Endothelial cell of umbilical vein (primary cell): ENCODE measurements at regions not wholly inside any gene's neighbourhood (a gene's known extent, or its start where the extent isn't known, plus 50 kb on each side); places are given as distances from the start of the nearest gene placed in this dataset.

ENCODE experiments used
- EZH2 ChIP-seq: IDR thresholded peaks from 2 replicates; pipeline ENCODE4 v1.6.1; 2012; ENCODE audit warnings: borderline replicate concordance, low read depth, mild to moderate bottlenecking, moderate library complexity, low read length, inconsistent platforms; ENCODE audit not compliant: severe bottlenecking
- MYC ChIP-seq: IDR thresholded peaks from one replicate; pipeline ENCODE4 v1.6.1; 2011; ENCODE audit warnings: mild to moderate bottlenecking, low read depth, low read length
- TF ChIP-seq, protein P1 (sequence below), 2 donors: IDR thresholded peaks; 1 replicate in 1 of 2; 2 replicates in 1 of 2; pipeline ENCODE4 v1.5.1; 2011; ENCODE audit warnings: low read length in 2 of 2, mild to moderate bottlenecking in 2 of 2, moderate library complexity in 2 of 2, control low read depth in 1 of 2, inconsistent platforms in 1 of 2, low read depth in 1 of 2; ENCODE audit not compliant: insufficient read depth in 1 of 2; ENCODE audit errors: extremely low read depth in 1 of 2

DNA sequence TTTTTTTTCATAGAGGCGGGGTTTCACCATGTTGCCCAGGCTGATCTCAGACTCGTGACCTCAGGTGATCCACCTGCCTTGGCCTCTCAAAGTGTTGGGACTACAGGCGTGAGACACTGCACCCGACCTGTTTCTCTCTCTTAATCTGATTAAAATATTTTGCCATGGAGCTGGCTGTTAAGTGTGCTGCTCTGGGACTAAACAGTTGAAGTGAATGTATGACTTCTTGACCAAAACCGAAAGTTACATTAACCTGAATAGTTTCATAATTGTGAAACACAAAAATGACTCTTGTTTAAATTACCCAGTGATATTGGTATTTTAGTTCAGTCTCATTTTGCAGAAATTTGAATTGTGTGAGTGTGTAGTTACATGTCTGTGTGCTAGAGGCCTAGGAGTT, 2548.6 kb downstream of the PCDH7 start:
- TF ChIP-seq MYC (no peak), EZH2 (no peak)
- TF ChIP-seq, protein P1, sequence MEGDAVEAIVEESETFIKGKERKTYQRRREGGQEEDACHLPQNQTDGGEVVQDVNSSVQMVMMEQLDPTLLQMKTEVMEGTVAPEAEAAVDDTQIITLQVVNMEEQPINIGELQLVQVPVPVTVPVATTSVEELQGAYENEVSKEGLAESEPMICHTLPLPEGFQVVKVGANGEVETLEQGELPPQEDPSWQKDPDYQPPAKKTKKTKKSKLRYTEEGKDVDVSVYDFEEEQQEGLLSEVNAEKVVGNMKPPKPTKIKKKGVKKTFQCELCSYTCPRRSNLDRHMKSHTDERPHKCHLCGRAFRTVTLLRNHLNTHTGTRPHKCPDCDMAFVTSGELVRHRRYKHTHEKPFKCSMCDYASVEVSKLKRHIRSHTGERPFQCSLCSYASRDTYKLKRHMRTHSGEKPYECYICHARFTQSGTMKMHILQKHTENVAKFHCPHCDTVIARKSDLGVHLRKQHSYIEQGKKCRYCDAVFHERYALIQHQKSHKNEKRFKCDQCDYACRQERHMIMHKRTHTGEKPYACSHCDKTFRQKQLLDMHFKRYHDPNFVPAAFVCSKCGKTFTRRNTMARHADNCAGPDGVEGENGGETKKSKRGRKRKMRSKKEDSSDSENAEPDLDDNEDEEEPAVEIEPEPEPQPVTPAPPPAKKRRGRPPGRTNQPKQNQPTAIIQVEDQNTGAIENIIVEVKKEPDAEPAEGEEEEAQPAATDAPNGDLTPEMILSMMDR (IDR thresholded peaks at IDR 0.05; ENCODE audit: extremely low read depth in 1 of 2, insufficient read depth in 1 of 2, low read depth in 1 of 2, low read length in 2 of 2), result no peak
